Mesendoderm (in vitro differentiated cells): ENCODE measurements at regions not wholly inside any gene's neighbourhood (a gene's known extent, or its start where the extent isn't known, plus 50 kb on each side); places are given as distances from the start of the nearest gene placed in this dataset.

ENCODE experiments used
- DNase-seq: peaks from one replicate; pipeline ENCODE4 v3.0.0; 2013
- H2AK5ac ChIP-seq: 2 replicates; pipeline ENCODE4 v1.6.1; 2013; ENCODE audit warnings: low read length, inconsistent platforms
- H2BK120ac ChIP-seq: 2 replicates; pipeline ENCODE4 v1.6.1; 2013; ENCODE audit warnings: low read depth, mild to moderate bottlenecking, low read length, moderate library complexity, mixed read lengths
- H2BK15ac ChIP-seq: replicated peaks from 2 replicates; pipeline ENCODE4 v1.6.1; 2013; ENCODE audit warnings: low read depth, mild to moderate bottlenecking, moderate library complexity
- H2BK5ac ChIP-seq: 2 replicates; pipeline ENCODE4 v1.6.1; 2013; ENCODE audit warnings: low read length, inconsistent platforms
- H3K18ac ChIP-seq: 2 replicates; pipeline ENCODE4 v1.6.1; 2013; ENCODE audit warnings: mild to moderate bottlenecking, low read length, mixed read lengths
- H3K23ac ChIP-seq: one replicate; pipeline ENCODE4 v1.6.1; 2013; ENCODE audit warnings: low read length
- H3K27ac ChIP-seq: 2 replicates; pipeline ENCODE4 v1.5.1; 2013; ENCODE audit warnings: low read depth, mild to moderate bottlenecking, inconsistent platforms, low read length, moderate library complexity
- H3K27me3 ChIP-seq: 2 replicates; pipeline ENCODE4 v1.6.1; 2013; ENCODE audit warnings: low read length, control low read depth, mild to moderate bottlenecking, inconsistent platforms; ENCODE audit not compliant: insufficient read depth, poor library complexity
- H3K36me3 ChIP-seq: 2 replicates; pipeline ENCODE4 v1.6.1; 2013; ENCODE audit warnings: low read length, inconsistent platforms; ENCODE audit not compliant: control insufficient read depth, insufficient read depth
- H3K4ac ChIP-seq: one replicate; pipeline ENCODE4 v1.6.1; 2013; ENCODE audit warnings: low read depth, mild to moderate bottlenecking, low read length, moderate library complexity
- H3K4me1 ChIP-seq: 2 replicates; pipeline ENCODE4 v1.6.1; 2013; ENCODE audit warnings: low read depth, low read length, inconsistent platforms; ENCODE audit not compliant: control insufficient read depth
- H3K4me2 ChIP-seq: 2 replicates; pipeline ENCODE4 v1.6.1; 2013; ENCODE audit warnings: low read length
- H3K4me3 ChIP-seq: 2 replicates; pipeline ENCODE4 v1.5.1; 2013; ENCODE audit warnings: mild to moderate bottlenecking, low read length
- H3K56ac ChIP-seq: one replicate; pipeline ENCODE4 v1.6.1; 2013; ENCODE audit warnings: low read length
- H3K79me1 ChIP-seq: 2 replicates; pipeline ENCODE4 v1.6.1; 2013; ENCODE audit warnings: low read length, inconsistent platforms
- H3K79me2 ChIP-seq: 2 replicates; pipeline ENCODE4 v1.6.1; 2013; ENCODE audit warnings: mild to moderate bottlenecking, low read length; ENCODE audit not compliant: control insufficient read depth, insufficient read depth
- H3K9ac ChIP-seq: 2 replicates; pipeline ENCODE4 v1.6.1; 2013; ENCODE audit warnings: low read length, inconsistent platforms
- H4K5ac ChIP-seq: one replicate; pipeline ENCODE4 v1.6.1; 2013; ENCODE audit warnings: low read length
- H4K8ac ChIP-seq: one replicate; pipeline ENCODE4 v1.6.1; 2013; ENCODE audit warnings: low read depth, mild to moderate bottlenecking, control low read depth, low read length, moderate library complexity
- WGBS: extraction: QIAGEN DNeasy Blood & Tissue Kit; methylation state at CpG from one replicate; pipeline ENCODE4 v1.1.7; 2013; ENCODE audit warnings: low lambda C conversion rate, missing lambda C conversion rate; ENCODE audit not compliant: insufficient coverage; ENCODE audit errors: extremely low coverage; 5-methylcytosine and 5-hydroxymethylcytosine counted together

- H3K18ac ChIP-seq, result no peak overlapping the region
- H3K4me3 ChIP-seq, result no peak overlapping the region
- H3K36me3 ChIP-seq, result no peaks in the 10 kb centered on the region
- no peaks in the 10 kb centered on the region for H3K27me3 ChIP-seq
- no peak overlapping the region for H2BK15ac ChIP-seq
- no peak overlapping the region for H3K23ac ChIP-seq
- H3K4ac ChIP-seq, result no peak overlapping the region
- H2BK120ac ChIP-seq, result no peak overlapping the region
- H3K9ac ChIP-seq, result no peak overlapping the region
- H3K4me1 ChIP-seq, result peaks cover 4% of the 10 kb centered on the region
- no peak overlapping the region for H4K5ac ChIP-seq
- DNase-seq, result no peak
- WGBS, result no CpG with 5 or more reads among the region's 2 CpGs
- no peak overlapping the region for H3K56ac ChIP-seq
- no peak overlapping the region for H3K27ac ChIP-seq
- H3K79me1 ChIP-seq, result no peaks in the 10 kb centered on the region
- no peaks in the 10 kb centered on the region for H3K79me2 ChIP-seq
- no peak overlapping the region for H4K8ac ChIP-seq
- H2BK5ac ChIP-seq, result no peak overlapping the region
- no peak overlapping the region for H2AK5ac ChIP-seq
- H3K4me2 ChIP-seq, result no peak overlapping the region
These were observed 55.9 kb upstream of the SOX4 start for GRCh38 chr6:21537637-21538036.

- H2BK15ac ChIP-seq, result no peak overlapping the region
- H2BK120ac ChIP-seq, result no peak overlapping the region
- no peaks in the 10 kb centered on the region for H3K27me3 ChIP-seq
- H3K9ac ChIP-seq, result no peak overlapping the region
- H3K4me2 ChIP-seq, result no peak overlapping the region
- H3K4me1 ChIP-seq, result peaks cover 4% of the 10 kb centered on the region
- H3K36me3 ChIP-seq, result no peaks in the 10 kb centered on the region
- H3K23ac ChIP-seq, result no peak overlapping the region
- no peak overlapping the region for H4K8ac ChIP-seq
- H2AK5ac ChIP-seq, result no peak overlapping the region
- no peak overlapping the region for H4K5ac ChIP-seq
- H2BK5ac ChIP-seq, result no peak overlapping the region
- no peak overlapping the region for H3K56ac ChIP-seq
- no peak overlapping the region for H3K4ac ChIP-seq
- H3K18ac ChIP-seq, result no peak overlapping the region
- no peaks in the 10 kb centered on the region for H3K79me1 ChIP-seq
- peak; percentile 39 for DNase-seq
- WGBS, result no CpG with 5 or more reads among the region's 5 CpGs
- H3K4me3 ChIP-seq, result no peak overlapping the region
- H3K27ac ChIP-seq, result no peak overlapping the region
- H3K79me2 ChIP-seq, result no peaks in the 10 kb centered on the region
These were observed 55.3 kb upstream of the SOX4 start for GRCh38 chr6:21538186-21538798.

- DNase-seq, result peak; percentile 94
- no peaks in the 10 kb centered on the region for H3K79me2 ChIP-seq
- H3K4me3 ChIP-seq, result no peak overlapping the region
- no peak overlapping the region for H3K27ac ChIP-seq
- H2BK5ac ChIP-seq, result no peak overlapping the region
- H2AK5ac ChIP-seq, result no peak overlapping the region
- no peak overlapping the region for H3K4ac ChIP-seq
- no CpG with 5 or more reads among the region's 4 CpGs for WGBS
- peaks cover 4% of the 10 kb centered on the region for H3K4me1 ChIP-seq
- no peaks in the 10 kb centered on the region for H3K36me3 ChIP-seq
- no peak overlapping the region for H3K4me2 ChIP-seq
- no peak overlapping the region for H3K18ac ChIP-seq
- H3K27me3 ChIP-seq, result no peaks in the 10 kb centered on the region
- H3K9ac ChIP-seq, result no peak overlapping the region
- no peaks in the 10 kb centered on the region for H3K79me1 ChIP-seq
- no peak overlapping the region for H2BK15ac ChIP-seq
- H2BK120ac ChIP-seq, result no peak overlapping the region
- no peak overlapping the region for H3K56ac ChIP-seq
- no peak overlapping the region for H3K23ac ChIP-seq
- no peak overlapping the region for H4K5ac ChIP-seq
- H4K8ac ChIP-seq, result no peak overlapping the region
These were observed 53.9 kb upstream of the SOX4 start for GRCh38 chr6:21539621-21540100.
